ENCODE measurements at regions not wholly inside any gene's neighbourhood (a gene's known extent, or its start where the extent isn't known, plus 50 kb on each side); places are given as distances from the start of the nearest gene placed in this dataset.

DNA sequence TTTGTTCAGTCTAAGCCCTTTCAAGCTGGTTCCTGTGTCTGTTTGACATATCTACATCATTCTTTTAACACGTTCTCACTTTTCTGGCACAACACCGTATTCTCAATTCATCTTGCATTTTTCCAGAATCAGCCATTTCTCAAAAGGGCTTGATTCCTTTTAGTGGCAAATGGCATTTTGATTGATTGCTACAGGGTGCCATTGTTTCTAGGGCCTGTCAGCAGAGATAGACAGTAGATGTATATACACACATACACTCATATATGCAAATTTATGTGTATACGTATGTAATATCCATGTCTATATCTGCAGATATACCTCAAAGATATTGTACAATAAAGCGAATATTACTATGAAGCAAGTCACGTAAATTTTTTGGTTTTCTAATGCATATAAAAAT, 367.9 kb upstream of the TNP1 start:
- H3K4me1 ChIP-seq (ENCODE audit: control insufficient read depth in 1 of 2, insufficient read depth in 2 of 2, low read depth in 1 of 2, low read length in 1 of 2): peaks cover 0 to 30% of the 10 kb centered on the region in 2 experiments; a peak in 3 of 4 replicates
- no peak overlapping the region for H3K27ac ChIP-seq (ENCODE audit: low read depth in 2 of 2, low read length in 1 of 2)
- no peak for DNase-seq
- no peaks in the 10 kb centered on the region for H3K79me2 ChIP-seq (ENCODE audit: insufficient read depth)
- H3K9ac ChIP-seq: no peak overlapping the region
- H3K9me2 ChIP-seq: no peaks in the 10 kb centered on the region
- H3K4me3 ChIP-seq (ENCODE audit: low read depth in 2 of 2, low read length in 1 of 2): no peak overlapping the region
- no peak for TF ChIP-seq GATA2 (CRISPR knock-in tag; IDR thresholded peaks at IDR 0.05)
- no peak for TF ChIP-seq RCOR1 (IDR thresholded peaks at IDR 0.05; ENCODE audit: low read length)
- no peak for TF ChIP-seq JUND (IDR thresholded peaks at IDR 0.05)
- TF ChIP-seq, protein P1, sequence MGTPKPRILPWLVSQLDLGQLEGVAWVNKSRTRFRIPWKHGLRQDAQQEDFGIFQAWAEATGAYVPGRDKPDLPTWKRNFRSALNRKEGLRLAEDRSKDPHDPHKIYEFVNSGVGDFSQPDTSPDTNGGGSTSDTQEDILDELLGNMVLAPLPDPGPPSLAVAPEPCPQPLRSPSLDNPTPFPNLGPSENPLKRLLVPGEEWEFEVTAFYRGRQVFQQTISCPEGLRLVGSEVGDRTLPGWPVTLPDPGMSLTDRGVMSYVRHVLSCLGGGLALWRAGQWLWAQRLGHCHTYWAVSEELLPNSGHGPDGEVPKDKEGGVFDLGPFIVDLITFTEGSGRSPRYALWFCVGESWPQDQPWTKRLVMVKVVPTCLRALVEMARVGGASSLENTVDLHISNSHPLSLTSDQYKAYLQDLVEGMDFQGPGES (IDR thresholded peaks at IDR 0.05; ENCODE audit: low read depth, low read length): no peak
- TF ChIP-seq, protein P2, sequence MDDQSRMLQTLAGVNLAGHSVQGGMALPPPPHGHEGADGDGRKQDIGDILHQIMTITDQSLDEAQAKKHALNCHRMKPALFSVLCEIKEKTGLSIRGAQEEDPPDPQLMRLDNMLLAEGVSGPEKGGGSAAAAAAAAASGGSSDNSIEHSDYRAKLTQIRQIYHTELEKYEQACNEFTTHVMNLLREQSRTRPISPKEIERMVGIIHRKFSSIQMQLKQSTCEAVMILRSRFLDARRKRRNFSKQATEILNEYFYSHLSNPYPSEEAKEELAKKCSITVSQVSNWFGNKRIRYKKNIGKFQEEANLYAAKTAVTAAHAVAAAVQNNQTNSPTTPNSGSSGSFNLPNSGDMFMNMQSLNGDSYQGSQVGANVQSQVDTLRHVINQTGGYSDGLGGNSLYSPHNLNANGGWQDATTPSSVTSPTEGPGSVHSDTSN (IDR thresholded peaks at IDR 0.05): no peak
- no peaks in the 10 kb centered on the region for H3K36me3 ChIP-seq (replicated peaks in 1 of 2; ENCODE audit: control insufficient read depth in 1 of 2, insufficient read depth in 2 of 2, low read length in 1 of 2)
- no peak overlapping the region for H2AFZ ChIP-seq (ENCODE audit: low read depth)
- no peaks in the 10 kb centered on the region for H3K27me3 ChIP-seq (ENCODE audit: insufficient read depth)
- H4K20me1 ChIP-seq (ENCODE audit: insufficient read depth): no peaks in the 10 kb centered on the region
- no peaks in the 10 kb centered on the region for H3K9me3 ChIP-seq
- WGBS (ENCODE audit: low lambda C conversion rate): 95% methylated on average over 5 of the region's 5 CpGs
- POLR2A ChIA-PET: no interaction called here
- H3K4me2 ChIP-seq: no peak overlapping the region
- peaks cover 11% of the 10 kb centered on the region for H3F3A ChIP-seq (replicated peaks; ENCODE audit: insufficient read depth)
- CTCF ChIA-PET: no interaction called here

DNA sequence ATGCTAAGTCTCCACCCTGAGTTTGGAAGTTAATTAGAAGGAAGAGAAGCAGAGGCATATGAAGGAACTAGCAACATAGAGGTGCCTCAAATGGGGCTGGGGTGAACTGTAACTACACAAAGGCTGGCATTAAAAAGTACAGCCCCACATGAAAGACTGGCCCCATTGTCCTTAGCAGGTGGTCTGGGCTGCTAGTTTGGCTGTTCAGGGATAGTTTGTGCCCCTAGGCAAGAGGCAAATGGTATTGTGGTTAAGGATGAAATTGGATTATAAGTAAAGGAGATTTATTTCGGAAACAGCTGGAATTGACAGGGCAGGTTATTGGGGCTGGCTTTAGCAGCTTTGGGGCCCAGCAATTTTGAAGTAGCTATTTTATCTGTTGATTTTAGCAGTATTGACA, 365.7 kb upstream of the TNP1 start:
- Histone ChIP-seq H3K79me2 (ENCODE audit: insufficient read depth) (no peaks in the 10 kb centered on the region), H3K27ac (ENCODE audit: low read depth in 2 of 2, low read length in 1 of 2) (no peak overlapping the region), H3K4me2 (no peak overlapping the region), H3K9me3 (no peaks in the 10 kb centered on the region), H3K27me3 (ENCODE audit: insufficient read depth) (no peaks in the 10 kb centered on the region), H3K9ac (no peak overlapping the region), H3K36me3 (replicated peaks in 1 of 2; ENCODE audit: control insufficient read depth in 1 of 2, insufficient read depth in 2 of 2, low read length in 1 of 2) (no peaks in the 10 kb centered on the region), H3K4me3 (ENCODE audit: low read depth in 2 of 2, low read length in 1 of 2) (no peak overlapping the region), H3K9me2 (no peaks in the 10 kb centered on the region), H3K4me1 (ENCODE audit: control insufficient read depth in 1 of 2, insufficient read depth in 2 of 2, low read depth in 1 of 2, low read length in 1 of 2) (peaks cover 0 to 25% of the 10 kb centered on the region in 2 experiments; a peak in 3 of 4 replicates), H4K20me1 (ENCODE audit: insufficient read depth) (no peaks in the 10 kb centered on the region), H3F3A (replicated peaks; ENCODE audit: insufficient read depth) (peaks cover 17% of the 10 kb centered on the region), H2AFZ (ENCODE audit: low read depth) (no peak overlapping the region)
- TF ChIP-seq ELF1 (IDR thresholded peaks at IDR 0.05) (no peak), RAD21 (IDR thresholded peaks at IDR 0.05; ENCODE audit: low read length) (no peak), TAF1 (IDR thresholded peaks at IDR 0.05; ENCODE audit: borderline replicate concordance, low read depth, low read length) (no peak), EZH2phosphoT487 (IDR thresholded peaks at IDR 0.05; ENCODE audit: borderline replicate concordance, low read depth) (no peak), MEF2A (IDR thresholded peaks at IDR 0.05; ENCODE audit: borderline replicate concordance, low read depth) (no peak), FOXJ3 (CRISPR knock-in tag; IDR thresholded peaks at IDR 0.05) (no peak), RFX5 (IDR thresholded peaks at IDR 0.05; ENCODE audit: low read length) (no peak), NRF1 (IDR thresholded peaks at IDR 0.05; ENCODE audit: low read depth, low read length) (no peak), GABPA (IDR thresholded peaks at IDR 0.05; ENCODE audit: low read depth) (no peak), TEAD4 (IDR thresholded peaks at IDR 0.05; ENCODE audit: borderline replicate concordance, insufficient read depth) (no peak), SMC3 (IDR thresholded peaks at IDR 0.05; ENCODE audit: low read depth, low read length) (no peak), MXI1 (IDR thresholded peaks at IDR 0.05; ENCODE audit: low read depth, low read length) (no peak), FOXM1 (IDR thresholded peaks at IDR 0.05; ENCODE audit: low read depth) (no peak), GATA2 (CRISPR knock-in tag; IDR thresholded peaks at IDR 0.05) (no peak), YY1 (IDR thresholded peaks at IDR 0.05; ENCODE audit: low read depth) (no peak)
- TF ChIP-seq, protein P3, sequence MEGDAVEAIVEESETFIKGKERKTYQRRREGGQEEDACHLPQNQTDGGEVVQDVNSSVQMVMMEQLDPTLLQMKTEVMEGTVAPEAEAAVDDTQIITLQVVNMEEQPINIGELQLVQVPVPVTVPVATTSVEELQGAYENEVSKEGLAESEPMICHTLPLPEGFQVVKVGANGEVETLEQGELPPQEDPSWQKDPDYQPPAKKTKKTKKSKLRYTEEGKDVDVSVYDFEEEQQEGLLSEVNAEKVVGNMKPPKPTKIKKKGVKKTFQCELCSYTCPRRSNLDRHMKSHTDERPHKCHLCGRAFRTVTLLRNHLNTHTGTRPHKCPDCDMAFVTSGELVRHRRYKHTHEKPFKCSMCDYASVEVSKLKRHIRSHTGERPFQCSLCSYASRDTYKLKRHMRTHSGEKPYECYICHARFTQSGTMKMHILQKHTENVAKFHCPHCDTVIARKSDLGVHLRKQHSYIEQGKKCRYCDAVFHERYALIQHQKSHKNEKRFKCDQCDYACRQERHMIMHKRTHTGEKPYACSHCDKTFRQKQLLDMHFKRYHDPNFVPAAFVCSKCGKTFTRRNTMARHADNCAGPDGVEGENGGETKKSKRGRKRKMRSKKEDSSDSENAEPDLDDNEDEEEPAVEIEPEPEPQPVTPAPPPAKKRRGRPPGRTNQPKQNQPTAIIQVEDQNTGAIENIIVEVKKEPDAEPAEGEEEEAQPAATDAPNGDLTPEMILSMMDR (IDR thresholded peaks at IDR 0.05): no peak
- TF ChIP-seq, protein P4, sequence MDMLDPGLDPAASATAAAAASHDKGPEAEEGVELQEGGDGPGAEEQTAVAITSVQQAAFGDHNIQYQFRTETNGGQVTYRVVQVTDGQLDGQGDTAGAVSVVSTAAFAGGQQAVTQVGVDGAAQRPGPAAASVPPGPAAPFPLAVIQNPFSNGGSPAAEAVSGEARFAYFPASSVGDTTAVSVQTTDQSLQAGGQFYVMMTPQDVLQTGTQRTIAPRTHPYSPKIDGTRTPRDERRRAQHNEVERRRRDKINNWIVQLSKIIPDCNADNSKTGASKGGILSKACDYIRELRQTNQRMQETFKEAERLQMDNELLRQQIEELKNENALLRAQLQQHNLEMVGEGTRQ (IDR thresholded peaks at IDR 0.05; ENCODE audit: borderline replicate concordance, low read depth, low read length): no peak
- TF ChIP-seq, protein P5, sequence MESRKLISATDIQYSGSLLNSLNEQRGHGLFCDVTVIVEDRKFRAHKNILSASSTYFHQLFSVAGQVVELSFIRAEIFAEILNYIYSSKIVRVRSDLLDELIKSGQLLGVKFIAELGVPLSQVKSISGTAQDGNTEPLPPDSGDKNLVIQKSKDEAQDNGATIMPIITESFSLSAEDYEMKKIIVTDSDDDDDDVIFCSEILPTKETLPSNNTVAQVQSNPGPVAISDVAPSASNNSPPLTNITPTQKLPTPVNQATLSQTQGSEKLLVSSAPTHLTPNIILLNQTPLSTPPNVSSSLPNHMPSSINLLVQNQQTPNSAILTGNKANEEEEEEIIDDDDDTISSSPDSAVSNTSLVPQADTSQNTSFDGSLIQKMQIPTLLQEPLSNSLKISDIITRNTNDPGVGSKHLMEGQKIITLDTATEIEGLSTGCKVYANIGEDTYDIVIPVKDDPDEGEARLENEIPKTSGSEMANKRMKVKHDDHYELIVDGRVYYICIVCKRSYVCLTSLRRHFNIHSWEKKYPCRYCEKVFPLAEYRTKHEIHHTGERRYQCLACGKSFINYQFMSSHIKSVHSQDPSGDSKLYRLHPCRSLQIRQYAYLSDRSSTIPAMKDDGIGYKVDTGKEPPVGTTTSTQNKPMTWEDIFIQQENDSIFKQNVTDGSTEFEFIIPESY (IDR thresholded peaks at IDR 0.05; ENCODE audit: borderline replicate concordance, low read depth): no peak
- POLR2A ChIA-PET: no interaction called here
- WGBS (ENCODE audit: low lambda C conversion rate): 58% methylated on average over 1 of the region's 1 CpG
- CTCF ChIA-PET: no interaction called here
- DNase-seq: no peak
